WTC11 (cell line): ENCODE measurements at regions not wholly inside any gene's neighbourhood (a gene's known extent, or its start where the extent isn't known, plus 50 kb on each side); places are given as distances from the start of the nearest gene placed in this dataset.
"Not testable (repeated sequence)": the region's sequence is repeated elsewhere in the genome, so short reads cannot be mapped to it uniquely, and the experiment has no call there.

Source experiments
- ELF4 ChIP-seq: sonication (generic); formaldehyde crosslinking; IDR thresholded peaks from 2 replicates; pipeline ENCODE4 v1.8.1; 2022; ENCODE audit warnings: low read depth, mild to moderate bottlenecking, moderate library complexity, missing genetic modification reagents
- JUN ChIP-seq: sonication (generic); formaldehyde crosslinking; IDR thresholded peaks from 2 replicates; pipeline ENCODE4 v1.8.0; 2023; ENCODE audit warnings: mild to moderate bottlenecking, missing genetic modification reagents
- KAT7 ChIP-seq: sonication (generic); formaldehyde crosslinking; IDR thresholded peaks from 2 replicates; pipeline ENCODE4 v1.8.1; 2023; ENCODE audit warnings: missing genetic modification reagents, mild to moderate bottlenecking, borderline replicate concordance
- NFYB ChIP-seq: sonication (generic); formaldehyde crosslinking; conservative IDR thresholded peaks from 2 replicates; pipeline ENCODE4 v1.8.0; 2022; ENCODE audit warnings: low read depth, missing genetic modification reagents
- NR2C2 ChIP-seq: sonication (generic); formaldehyde crosslinking; IDR thresholded peaks from 2 replicates; pipeline ENCODE4 v1.8.0; 2022; ENCODE audit warnings: mild to moderate bottlenecking, missing genetic modification reagents
- SP1 ChIP-seq: sonication (generic); formaldehyde crosslinking; conservative IDR thresholded peaks from 2 replicates; pipeline ENCODE4 v1.8.1; 2022; ENCODE audit warnings: missing genetic modification reagents
- TP53 ChIP-seq: sonication (generic); formaldehyde crosslinking; IDR thresholded peaks from 2 replicates; pipeline ENCODE4 v1.8.1; 2023; ENCODE audit warnings: mild to moderate bottlenecking, missing genetic modification reagents
- ZNF263 ChIP-seq: sonication (generic); formaldehyde crosslinking; IDR thresholded peaks from 2 replicates; pipeline ENCODE4 v1.8.1; 2022; ENCODE audit warnings: low read depth, mild to moderate bottlenecking, moderate library complexity, missing genetic modification reagents
- TF ChIP-seq, protein P1 (sequence below): fragments of 200-600 bp; IDR thresholded peaks from 2 replicates; pipeline ENCODE4 v1.8.0; 2022; ENCODE audit warnings: antibody characterized with exemption
- TF ChIP-seq, protein P2 (sequence below): sonication (generic); formaldehyde crosslinking; conservative IDR thresholded peaks from 2 replicates; pipeline ENCODE4 v1.8.1; 2022; ENCODE audit warnings: mild to moderate bottlenecking, missing genetic modification reagents
- TF ChIP-seq, protein P3 (sequence below): sonication (generic); formaldehyde crosslinking; conservative IDR thresholded peaks from 2 replicates; pipeline ENCODE4 v1.8.1; 2023; ENCODE audit warnings: mild to moderate bottlenecking, low read depth, missing genetic modification reagents, moderate library complexity

DNA sequence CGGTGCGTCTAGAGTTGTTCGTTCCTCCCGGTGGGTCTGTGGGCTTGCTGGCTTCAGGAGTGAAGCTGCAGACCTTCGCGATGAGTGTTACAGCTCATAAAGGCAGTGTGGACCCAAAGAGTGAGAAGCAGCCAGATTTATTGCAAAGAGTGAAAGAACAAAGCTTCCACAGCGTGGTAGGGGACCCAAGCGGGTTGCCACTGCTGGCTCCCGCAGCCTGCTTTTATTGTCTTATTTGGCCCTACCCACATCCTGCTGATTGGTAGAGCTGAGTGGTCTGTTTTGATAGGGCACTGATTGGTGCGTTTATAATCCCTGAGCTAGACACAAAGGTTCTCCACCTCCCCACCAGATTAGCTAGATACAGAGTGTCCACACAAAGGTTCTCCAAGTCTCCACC, 250.4 kb downstream of the GJA1 start:
- TF ChIP-seq JUN, ELF4, TP53, NR2C2, SP1, ZNF263, NFYB, KAT7 (CRISPR knock-in tag): not testable (repeated sequence)
- TF ChIP-seq, protein P1, sequence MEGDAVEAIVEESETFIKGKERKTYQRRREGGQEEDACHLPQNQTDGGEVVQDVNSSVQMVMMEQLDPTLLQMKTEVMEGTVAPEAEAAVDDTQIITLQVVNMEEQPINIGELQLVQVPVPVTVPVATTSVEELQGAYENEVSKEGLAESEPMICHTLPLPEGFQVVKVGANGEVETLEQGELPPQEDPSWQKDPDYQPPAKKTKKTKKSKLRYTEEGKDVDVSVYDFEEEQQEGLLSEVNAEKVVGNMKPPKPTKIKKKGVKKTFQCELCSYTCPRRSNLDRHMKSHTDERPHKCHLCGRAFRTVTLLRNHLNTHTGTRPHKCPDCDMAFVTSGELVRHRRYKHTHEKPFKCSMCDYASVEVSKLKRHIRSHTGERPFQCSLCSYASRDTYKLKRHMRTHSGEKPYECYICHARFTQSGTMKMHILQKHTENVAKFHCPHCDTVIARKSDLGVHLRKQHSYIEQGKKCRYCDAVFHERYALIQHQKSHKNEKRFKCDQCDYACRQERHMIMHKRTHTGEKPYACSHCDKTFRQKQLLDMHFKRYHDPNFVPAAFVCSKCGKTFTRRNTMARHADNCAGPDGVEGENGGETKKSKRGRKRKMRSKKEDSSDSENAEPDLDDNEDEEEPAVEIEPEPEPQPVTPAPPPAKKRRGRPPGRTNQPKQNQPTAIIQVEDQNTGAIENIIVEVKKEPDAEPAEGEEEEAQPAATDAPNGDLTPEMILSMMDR: not testable (repeated sequence)
- TF ChIP-seq, protein P2, sequence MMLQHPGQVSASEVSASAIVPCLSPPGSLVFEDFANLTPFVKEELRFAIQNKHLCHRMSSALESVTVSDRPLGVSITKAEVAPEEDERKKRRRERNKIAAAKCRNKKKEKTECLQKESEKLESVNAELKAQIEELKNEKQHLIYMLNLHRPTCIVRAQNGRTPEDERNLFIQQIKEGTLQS: not testable (repeated sequence)
- TF ChIP-seq, protein P3, sequence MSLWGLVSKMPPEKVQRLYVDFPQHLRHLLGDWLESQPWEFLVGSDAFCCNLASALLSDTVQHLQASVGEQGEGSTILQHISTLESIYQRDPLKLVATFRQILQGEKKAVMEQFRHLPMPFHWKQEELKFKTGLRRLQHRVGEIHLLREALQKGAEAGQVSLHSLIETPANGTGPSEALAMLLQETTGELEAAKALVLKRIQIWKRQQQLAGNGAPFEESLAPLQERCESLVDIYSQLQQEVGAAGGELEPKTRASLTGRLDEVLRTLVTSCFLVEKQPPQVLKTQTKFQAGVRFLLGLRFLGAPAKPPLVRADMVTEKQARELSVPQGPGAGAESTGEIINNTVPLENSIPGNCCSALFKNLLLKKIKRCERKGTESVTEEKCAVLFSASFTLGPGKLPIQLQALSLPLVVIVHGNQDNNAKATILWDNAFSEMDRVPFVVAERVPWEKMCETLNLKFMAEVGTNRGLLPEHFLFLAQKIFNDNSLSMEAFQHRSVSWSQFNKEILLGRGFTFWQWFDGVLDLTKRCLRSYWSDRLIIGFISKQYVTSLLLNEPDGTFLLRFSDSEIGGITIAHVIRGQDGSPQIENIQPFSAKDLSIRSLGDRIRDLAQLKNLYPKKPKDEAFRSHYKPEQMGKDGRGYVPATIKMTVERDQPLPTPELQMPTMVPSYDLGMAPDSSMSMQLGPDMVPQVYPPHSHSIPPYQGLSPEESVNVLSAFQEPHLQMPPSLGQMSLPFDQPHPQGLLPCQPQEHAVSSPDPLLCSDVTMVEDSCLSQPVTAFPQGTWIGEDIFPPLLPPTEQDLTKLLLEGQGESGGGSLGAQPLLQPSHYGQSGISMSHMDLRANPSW (CRISPR knock-in tag): not testable (repeated sequence)
